Stimulated activated CD4-positive, alpha-beta T cell treated with anti-CD3 and anti-CD28 coated beads, Interleukin-12 subunit alpha, Interleukin-12 subunit beta, amount 100 ng/mL, for 24 hours (primary cell): ENCODE measurements at regions not wholly inside any gene's neighbourhood (a gene's known extent, or its start where the extent isn't known, plus 50 kb on each side); places are given as distances from the start of the nearest gene placed in this dataset.
"Not testable (repeated sequence)": the region's sequence is repeated elsewhere in the genome, so short reads cannot be mapped to it uniquely, and the experiment has no call there.

ENCODE experiments used
- DNase-seq, 2 experiments: peaks; one replicate each; pipeline ENCODE4 v3.0.0-alpha.2; 2020; ENCODE audit warnings: low read depth in 2 of 2

DNA sequence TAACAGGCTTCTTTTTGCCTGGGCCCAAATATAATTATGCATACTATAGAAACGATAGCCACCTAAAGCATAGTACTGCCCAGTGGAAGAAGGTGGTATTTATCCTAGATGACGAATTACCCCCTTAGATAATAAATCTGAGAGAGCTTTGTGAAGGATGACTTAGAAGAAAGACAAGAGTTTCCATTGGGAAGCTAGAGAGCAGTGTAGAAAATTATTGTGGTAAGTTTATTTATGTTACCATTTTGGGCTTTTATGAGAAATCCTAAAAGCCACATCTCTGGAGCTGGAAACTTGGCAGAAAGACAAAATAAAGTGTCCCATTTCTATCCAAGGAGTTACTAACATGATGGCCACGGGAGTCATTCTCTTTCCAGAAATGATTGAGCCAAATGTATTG, 172.0 kb upstream of the SEMA6A start:
- no peak for DNase-seq

DNA sequence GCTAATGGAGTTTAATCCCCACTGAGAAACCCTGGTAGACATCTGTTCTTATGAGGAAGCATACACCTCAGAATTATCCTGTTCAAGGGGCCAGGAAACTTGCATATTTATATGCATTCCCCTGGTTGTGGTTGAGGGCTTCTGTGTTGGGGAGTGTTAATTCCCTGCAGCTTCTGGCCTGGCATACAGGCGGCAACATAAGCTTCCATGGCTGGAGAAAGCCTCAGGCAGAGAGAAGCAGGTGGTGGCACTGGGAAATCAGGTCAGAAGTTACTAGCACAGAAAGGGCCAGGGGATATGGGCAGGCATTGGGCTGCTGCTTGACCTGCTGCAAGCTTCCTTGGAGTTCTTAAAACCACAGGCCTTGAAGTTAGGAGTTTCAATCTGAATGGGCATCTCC, 166.1 kb upstream of the SEMA6A start:
- DNase-seq = no peak

GRCh38 chr5:116739571-116739970, 164.9 kb upstream of the SEMA6A start:
- DNase-seq = no peak

DNA sequence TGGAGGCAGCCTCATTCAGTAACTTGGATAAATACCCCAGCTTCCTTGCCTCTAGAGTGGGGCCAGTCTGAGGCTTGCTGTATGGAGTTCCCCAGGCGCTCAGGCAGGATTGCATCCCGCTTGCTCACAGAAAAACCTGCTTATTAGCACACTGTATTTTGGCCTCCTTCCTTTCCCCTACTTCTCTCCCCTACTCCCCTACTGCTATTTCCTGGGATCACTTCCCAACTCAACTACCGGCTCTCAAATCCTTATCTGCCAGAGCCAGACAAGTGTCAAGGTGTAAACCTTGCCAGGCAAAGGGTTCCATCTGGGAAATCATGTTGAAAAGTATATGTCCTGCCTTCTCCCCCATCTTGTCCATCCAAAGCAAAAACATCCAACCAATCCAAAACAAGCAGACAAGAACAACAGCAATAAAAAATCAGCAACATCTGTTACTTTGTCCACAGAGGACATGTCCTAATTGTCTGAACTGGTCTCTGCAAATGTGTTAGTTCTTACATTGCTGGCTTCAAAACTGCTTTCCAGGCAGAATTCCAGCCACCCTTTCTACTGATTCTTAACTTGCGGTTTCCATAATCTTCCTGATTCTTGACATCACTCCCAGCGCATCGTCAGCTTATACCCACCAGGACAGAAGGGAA, 164.1 kb upstream of the SEMA6A start:
- DNase-seq = no peak

GRCh38 chr5:116738239-116738614, 163.6 kb upstream of the SEMA6A start:
- DNase-seq = no peak

GRCh38 chr5:116736671-116737070, 162.0 kb upstream of the SEMA6A start:
- DNase-seq = no peak

DNA sequence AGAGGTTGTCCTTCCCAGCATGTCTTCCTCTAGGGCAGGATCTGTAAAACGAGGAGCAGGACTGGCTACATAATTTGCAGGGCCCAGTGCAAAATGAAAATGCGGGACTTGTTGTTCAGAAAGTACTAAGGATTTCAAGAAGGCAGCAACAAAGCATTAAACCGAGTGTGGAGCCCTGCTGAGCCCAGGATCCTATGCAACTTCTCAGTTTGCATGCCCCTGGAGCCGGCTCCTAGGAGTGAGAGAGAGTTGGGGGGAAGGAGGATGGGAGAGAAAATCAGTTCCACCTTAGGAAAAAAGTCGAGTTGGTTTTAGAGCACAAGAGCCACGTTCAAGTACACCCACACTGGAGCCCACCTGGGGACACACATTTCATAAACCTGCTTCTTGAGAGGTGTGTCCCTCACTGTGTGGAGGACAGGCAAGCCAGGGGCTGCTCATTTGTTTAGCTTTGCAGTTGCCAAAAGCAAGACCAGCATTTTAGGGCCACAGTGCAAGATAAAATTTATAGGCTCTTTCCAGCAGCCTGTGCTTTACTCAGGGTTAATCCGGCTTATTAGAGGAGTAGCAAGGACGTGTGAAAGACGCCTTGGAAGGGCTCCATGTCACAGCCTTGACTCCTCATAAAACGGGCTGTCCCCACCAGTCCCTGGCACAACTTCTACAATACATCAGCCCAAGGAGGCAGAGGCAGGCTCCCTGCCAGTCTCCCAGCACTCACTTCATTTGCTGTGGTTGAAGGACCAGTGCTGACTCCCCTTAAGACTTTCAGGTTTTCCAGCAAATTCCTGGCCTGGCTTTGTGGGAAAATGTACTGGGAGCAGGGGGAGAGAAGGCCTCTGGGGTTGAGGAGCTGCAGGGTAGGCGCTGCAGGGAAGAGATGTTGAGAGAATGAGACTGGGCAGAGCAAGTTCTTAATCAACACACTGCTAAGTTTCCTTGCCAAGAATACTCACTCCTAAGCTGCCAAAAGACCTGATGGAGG, 159.7 kb upstream of the SEMA6A start:
- DNase-seq = no peak

GRCh38 chr5:116732591-116732990, 158.0 kb upstream of the SEMA6A start:
- DNase-seq = no peak

DNA sequence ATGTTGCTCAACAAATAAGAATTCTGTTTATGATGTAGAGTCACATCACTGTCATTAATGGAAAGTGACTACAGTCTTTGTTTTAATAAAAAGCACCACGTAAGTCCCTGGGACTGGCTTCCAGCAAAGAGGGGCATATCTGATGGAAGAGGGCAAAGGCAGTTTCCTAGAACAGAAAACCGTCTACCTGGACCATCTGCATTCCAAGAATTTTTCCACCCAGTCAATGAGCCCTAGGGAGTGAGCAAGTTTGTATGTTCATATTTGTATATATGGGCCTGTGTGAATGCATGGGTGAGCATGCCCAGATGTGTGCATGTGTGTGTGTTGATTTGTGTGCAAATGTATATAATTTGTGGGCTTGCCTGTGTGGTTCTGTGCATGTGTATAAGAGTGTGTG, 156.8 kb upstream of the SEMA6A start:
- no peak for DNase-seq

- no peak for DNase-seq
Measured at GRCh38 chr5:116730706-116731105, 156.1 kb upstream of the SEMA6A start.

DNA sequence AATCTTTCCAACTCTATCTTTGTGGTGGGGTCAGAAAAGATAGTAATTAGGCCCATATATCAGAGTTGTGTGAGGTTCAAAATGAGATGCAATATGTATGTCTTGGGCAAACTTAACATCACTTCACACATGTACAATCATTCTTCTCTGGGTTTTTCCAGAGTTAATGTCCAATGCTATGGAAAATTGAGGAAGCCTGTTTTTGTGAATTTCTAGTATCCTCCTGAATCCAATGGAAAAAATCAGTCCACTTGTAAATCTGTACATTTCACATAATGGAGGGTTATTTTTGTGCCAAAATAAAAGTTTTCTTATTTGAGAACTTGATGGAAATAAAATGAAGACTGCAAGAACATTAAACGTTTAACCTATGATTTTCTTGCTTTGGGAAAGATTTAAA, 155.6 kb upstream of the SEMA6A start:
- DNase-seq = no peak

DNA sequence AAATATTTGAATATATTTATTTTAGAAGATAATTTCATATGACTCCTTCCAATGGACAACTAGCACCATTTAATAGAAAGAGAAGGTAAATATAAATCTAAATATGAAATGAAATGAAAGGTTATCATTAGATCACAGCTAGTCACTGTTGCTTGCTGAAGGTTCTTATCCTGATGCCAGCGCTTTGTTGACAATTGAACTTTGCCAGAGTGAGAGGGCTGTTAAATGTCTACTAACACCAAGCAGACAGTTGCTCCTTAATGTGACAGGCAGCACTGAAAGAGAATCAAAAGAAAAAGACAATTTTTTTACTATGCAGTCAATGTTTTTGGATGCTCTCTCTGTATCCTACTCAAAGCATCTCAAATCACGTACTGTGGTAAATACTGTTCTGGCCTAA, 152.6 kb upstream of the SEMA6A start:
- no peak for DNase-seq

GRCh38 chr5:116726180-116726579, 151.6 kb upstream of the SEMA6A start:
- DNase-seq = not testable (repeated sequence)

- DNase-seq = no peak
Measured at GRCh38 chr5:116724971-116725370, 150.3 kb upstream of the SEMA6A start.

DNA sequence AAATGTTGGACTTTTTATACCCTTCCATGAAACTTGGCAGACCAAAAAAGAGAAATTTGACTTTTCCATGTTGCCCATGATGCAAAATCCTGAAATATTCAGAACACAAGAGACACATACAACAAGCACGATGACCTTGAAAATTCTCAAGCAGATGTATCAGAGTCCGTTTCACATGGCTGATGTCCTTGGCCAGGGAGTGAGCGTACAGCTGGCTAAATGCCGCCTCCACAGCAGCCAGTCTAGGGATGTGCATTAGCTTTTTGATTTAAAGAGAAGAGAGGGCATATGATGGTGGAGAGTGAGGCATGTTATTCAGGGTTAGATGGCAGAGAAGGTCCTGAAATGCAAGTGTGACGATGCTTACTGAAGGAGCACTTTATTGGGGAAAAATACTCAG, 148.0 kb upstream of the SEMA6A start:
- no peak for DNase-seq

DNA sequence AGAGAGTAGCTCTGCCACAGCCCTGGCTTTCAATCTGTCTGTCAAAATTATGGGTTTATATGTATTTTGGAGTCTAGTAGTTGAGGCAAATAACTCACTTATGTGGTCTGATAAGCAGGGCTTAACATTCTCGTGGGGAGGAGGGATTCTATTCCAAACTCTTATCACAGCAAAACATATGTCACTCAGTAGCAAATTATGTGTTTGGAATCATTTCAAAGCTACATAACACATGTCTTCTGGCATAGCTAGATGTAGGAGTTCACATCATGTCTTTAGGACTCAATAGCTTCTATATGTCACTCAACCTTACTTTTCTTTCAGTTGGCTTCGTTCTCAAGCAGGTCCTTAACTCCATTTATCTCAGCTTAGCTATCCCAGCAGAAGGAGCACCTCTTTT, 144.5 kb upstream of the SEMA6A start:
- no peak for DNase-seq

DNA sequence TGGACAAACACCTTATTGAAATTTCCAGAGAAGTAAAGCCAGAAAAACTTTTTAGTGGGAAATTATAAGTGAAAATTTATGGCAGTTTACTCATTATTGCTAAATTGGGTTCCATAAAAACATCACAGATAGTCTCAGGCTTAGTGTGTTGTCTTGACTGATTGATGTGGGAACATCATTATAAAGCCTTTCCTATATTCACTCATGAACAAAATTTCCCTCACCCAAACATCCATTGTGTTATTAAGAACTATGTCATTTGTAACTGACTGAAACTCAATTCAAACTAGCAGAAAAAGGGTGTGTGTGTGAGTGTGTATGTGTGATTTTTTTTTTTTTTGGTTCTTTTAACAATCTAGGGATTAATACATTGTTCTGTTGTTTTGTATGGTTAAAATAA, 143.7 kb upstream of the SEMA6A start:
- no peak for DNase-seq

DNA sequence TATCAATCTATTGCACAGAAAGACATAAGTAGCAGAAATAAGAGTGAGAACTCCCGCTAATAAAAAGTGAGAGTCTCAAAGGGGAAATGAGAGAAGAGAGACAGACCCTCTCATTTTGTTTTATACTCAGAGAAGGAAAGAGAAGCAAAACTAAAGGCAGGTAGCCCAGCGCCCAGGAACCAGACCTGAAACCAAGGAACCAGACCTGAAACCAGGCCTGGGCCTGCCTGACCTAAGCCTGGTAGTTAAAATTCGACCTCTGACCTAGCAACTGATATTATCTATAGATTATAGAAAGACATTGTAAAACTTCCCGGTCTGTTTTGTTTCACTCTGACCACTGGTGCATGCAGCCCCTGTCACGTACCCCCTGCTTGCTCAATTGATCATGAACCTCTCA, 134.5 kb upstream of the SEMA6A start:
- no peak for DNase-seq

GRCh38 chr5:116705121-116705519, 130.5 kb upstream of the SEMA6A start:
- DNase-seq = not testable (repeated sequence)

- no peak for DNase-seq
Measured at GRCh38 chr5:116703941-116704340, 129.3 kb upstream of the SEMA6A start.

DNA sequence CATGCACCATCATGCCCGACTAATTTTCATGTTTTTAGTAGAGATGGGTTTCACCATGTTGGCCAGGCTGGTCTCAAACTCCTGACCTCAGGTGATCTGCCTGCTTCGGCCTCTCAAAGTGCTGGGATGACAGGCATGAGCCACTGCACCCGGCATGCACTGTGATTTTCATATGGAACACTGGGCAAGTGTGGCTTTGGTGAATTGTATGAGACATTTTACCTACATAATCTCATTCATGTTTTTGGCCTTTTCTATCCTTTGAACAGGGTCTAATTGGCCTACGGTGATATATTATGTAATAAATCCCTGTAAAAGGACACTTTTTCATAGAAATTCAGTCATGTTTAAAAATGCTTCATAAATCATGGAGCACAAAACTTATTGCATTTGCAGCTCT, 128.7 kb upstream of the SEMA6A start:
- no peak for DNase-seq

- DNase-seq = no peak
Measured at GRCh38 chr5:116702776-116703175, 128.2 kb upstream of the SEMA6A start.

DNA sequence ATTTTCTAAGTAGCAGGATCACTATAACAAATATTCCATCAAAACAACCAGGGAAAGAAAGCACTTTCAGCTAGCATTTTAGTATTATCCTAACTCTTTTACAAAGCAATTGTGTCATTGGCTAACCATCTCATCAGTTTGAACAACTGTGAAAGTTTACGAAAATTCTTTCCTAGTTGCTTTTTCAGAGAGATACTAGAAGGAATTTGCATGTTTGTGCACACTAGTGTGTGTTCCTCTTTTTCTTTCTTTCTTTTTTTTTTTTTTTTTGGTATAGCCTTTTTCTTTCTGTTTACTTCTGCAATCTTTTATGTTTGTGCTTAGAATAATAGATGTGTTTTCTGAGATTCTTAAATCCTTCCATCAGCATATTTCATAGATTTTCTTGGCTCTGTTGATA, 124.7 kb upstream of the SEMA6A start:
- no peak for DNase-seq
